ENCODE measurements at regions not wholly inside any gene's neighbourhood (a gene's known extent, or its start where the extent isn't known, plus 50 kb on each side); places are given as distances from the start of the nearest gene placed in this dataset.
A peak's percentile ranks its signal among the peaks of the same experiment; 100 is the strongest.
"Not testable (repeated sequence)": the region's sequence is repeated elsewhere in the genome, so short reads cannot be mapped to it uniquely, and the experiment has no call there.

GRCh38 chr2:89537862-89538261 lies 846.4 kb downstream of the RPIA start:
- not testable (repeated sequence) for DNase-seq (ENCODE audit: low read depth in 2 of 2)

- DNase-seq (ENCODE audit: low read depth in 2 of 2), result not testable (repeated sequence)
Observed at GRCh38 chr2:89544110-89544509, 852.6 kb downstream of the RPIA start.

- not testable (repeated sequence) for DNase-seq (ENCODE audit: low read depth in 2 of 2)
Observed at GRCh38 chr2:89579154-89579553, 887.7 kb downstream of the RPIA start.

- not testable (repeated sequence) for DNase-seq (ENCODE audit: low read depth in 2 of 2)
Observed at GRCh38 chr2:89582816-89583215, 891.3 kb downstream of the RPIA start.

- DNase-seq (ENCODE audit: low read depth in 2 of 2), result not testable (repeated sequence)
Observed at GRCh38 chr2:89584046-89584445, 892.6 kb downstream of the RPIA start.

- DNase-seq (ENCODE audit: low read depth in 2 of 2), result not testable (repeated sequence)
Observed at GRCh38 chr2:89584868-89585557, 893.5 kb downstream of the RPIA start.

GRCh38 chr2:89585558-89585920 lies 894.1 kb downstream of the RPIA start:
- peak in 1 of 2 donors; percentile 2 for DNase-seq (ENCODE audit: low read depth in 2 of 2)

- DNase-seq (ENCODE audit: low read depth in 2 of 2), result not testable (repeated sequence)
Observed at GRCh38 chr2:89599843-89600242, 908.4 kb downstream of the RPIA start.

- DNase-seq (ENCODE audit: low read depth in 2 of 2), result not testable (repeated sequence)
Observed at GRCh38 chr2:89606514-89606913, 915.0 kb downstream of the RPIA start.

- not testable (repeated sequence) for DNase-seq (ENCODE audit: low read depth in 2 of 2)
Observed at GRCh38 chr2:89610207-89610926, 918.9 kb downstream of the RPIA start.

GRCh38 chr2:89610927-89611515 lies 919.5 kb downstream of the RPIA start:
- DNase-seq (ENCODE audit: low read depth in 2 of 2), result not testable (repeated sequence)

GRCh38 chr2:89611710-89612109 lies 920.2 kb downstream of the RPIA start:
- DNase-seq (ENCODE audit: low read depth in 2 of 2), result not testable (repeated sequence)

GRCh38 chr2:89649268-89649667 lies 957.8 kb downstream of the RPIA start:
- not testable (repeated sequence) for DNase-seq (ENCODE audit: low read depth in 2 of 2)

GRCh38 chr2:89679254-89679653 lies 987.8 kb downstream of the RPIA start:
- DNase-seq (ENCODE audit: low read depth in 2 of 2), result not testable (repeated sequence)
